ENCODE measurements at regions not wholly inside any gene's neighbourhood (a gene's known extent, or its start where the extent isn't known, plus 50 kb on each side); places are given as distances from the start of the nearest gene placed in this dataset.
"Not testable (repeated sequence)": the region's sequence is repeated elsewhere in the genome, so short reads cannot be mapped to it uniquely, and the experiment has no call there.

GRCh38 chr4:53959343-53960120 lies 104.9 kb downstream of the CHIC2 start:
- H3K4me1 ChIP-seq (ENCODE audit: control insufficient read depth in 1 of 2, insufficient read depth in 2 of 2, low read length in 2 of 2) = no peaks in the 10 kb centered on the region
- no peaks in the 10 kb centered on the region for H3K36me3 ChIP-seq (ENCODE audit: control insufficient read depth in 1 of 2, insufficient read depth in 2 of 2, low read length in 2 of 2)
- no peaks in the 10 kb centered on the region for H3K27me3 ChIP-seq (ENCODE audit: control insufficient read depth in 1 of 2, insufficient read depth in 2 of 2, low read length in 2 of 2)
- no peak overlapping the region for H3K9ac ChIP-seq (ENCODE audit: low read depth in 1 of 2, low read length in 2 of 2)
- H3K4me3 ChIP-seq (ENCODE audit: low read depth in 1 of 2, low read length in 2 of 2) = no peak overlapping the region
- H3K27ac ChIP-seq (ENCODE audit: low read depth, low read length) = no peak overlapping the region
- H3K9me3 ChIP-seq (ENCODE audit: control insufficient read depth in 1 of 2, low read length in 2 of 2) = no peaks in the 10 kb centered on the region

GRCh38 chr4:53956454-53956853 lies 108.0 kb downstream of the CHIC2 start:
- no peaks in the 10 kb centered on the region for H3K36me3 ChIP-seq (ENCODE audit: control insufficient read depth in 1 of 2, insufficient read depth in 2 of 2, low read length in 2 of 2)
- H3K4me3 ChIP-seq (ENCODE audit: low read depth in 1 of 2, low read length in 2 of 2) = no peak overlapping the region
- no peaks in the 10 kb centered on the region for H3K4me1 ChIP-seq (ENCODE audit: control insufficient read depth in 1 of 2, insufficient read depth in 2 of 2, low read length in 2 of 2)
- no peaks in the 10 kb centered on the region for H3K27me3 ChIP-seq (ENCODE audit: control insufficient read depth in 1 of 2, insufficient read depth in 2 of 2, low read length in 2 of 2)
- H3K27ac ChIP-seq (ENCODE audit: low read depth, low read length) = no peak overlapping the region
- H3K9ac ChIP-seq (ENCODE audit: low read depth in 1 of 2, low read length in 2 of 2) = no peak overlapping the region
- no peaks in the 10 kb centered on the region for H3K9me3 ChIP-seq (ENCODE audit: control insufficient read depth in 1 of 2, low read length in 2 of 2)

- Histone ChIP-seq H3K9ac (ENCODE audit: low read depth in 1 of 2, low read length in 2 of 2) (no peak overlapping the region), H3K4me3 (ENCODE audit: low read depth in 1 of 2, low read length in 2 of 2) (no peak overlapping the region), H3K4me1 (ENCODE audit: control insufficient read depth in 1 of 2, insufficient read depth in 2 of 2, low read length in 2 of 2) (no peaks in the 10 kb centered on the region), H3K36me3 (ENCODE audit: control insufficient read depth in 1 of 2, insufficient read depth in 2 of 2, low read length in 2 of 2) (no peaks in the 10 kb centered on the region), H3K27me3 (ENCODE audit: control insufficient read depth in 1 of 2, insufficient read depth in 2 of 2, low read length in 2 of 2) (no peaks in the 10 kb centered on the region), H3K9me3 (ENCODE audit: control insufficient read depth in 1 of 2, low read length in 2 of 2) (no peaks in the 10 kb centered on the region), H3K27ac (ENCODE audit: low read depth, low read length) (no peak overlapping the region)
Observed at GRCh38 chr4:53956053-53956452, 108.4 kb downstream of the CHIC2 start.

GRCh38 chr4:53951414-53951813 lies 113.0 kb downstream of the CHIC2 start:
- no peak overlapping the region for H3K9ac ChIP-seq (ENCODE audit: low read depth in 1 of 2, low read length in 2 of 2)
- no peaks in the 10 kb centered on the region for H3K36me3 ChIP-seq (ENCODE audit: control insufficient read depth in 1 of 2, insufficient read depth in 2 of 2, low read length in 2 of 2)
- H3K27me3 ChIP-seq (ENCODE audit: control insufficient read depth in 1 of 2, insufficient read depth in 2 of 2, low read length in 2 of 2) = no peaks in the 10 kb centered on the region
- H3K4me1 ChIP-seq (ENCODE audit: control insufficient read depth in 1 of 2, insufficient read depth in 2 of 2, low read length in 2 of 2) = no peaks in the 10 kb centered on the region
- no peaks in the 10 kb centered on the region for H3K9me3 ChIP-seq (ENCODE audit: control insufficient read depth in 1 of 2, low read length in 2 of 2)
- H3K27ac ChIP-seq (ENCODE audit: low read depth, low read length) = no peak overlapping the region
- no peak overlapping the region for H3K4me3 ChIP-seq (ENCODE audit: low read depth in 1 of 2, low read length in 2 of 2)

DNA sequence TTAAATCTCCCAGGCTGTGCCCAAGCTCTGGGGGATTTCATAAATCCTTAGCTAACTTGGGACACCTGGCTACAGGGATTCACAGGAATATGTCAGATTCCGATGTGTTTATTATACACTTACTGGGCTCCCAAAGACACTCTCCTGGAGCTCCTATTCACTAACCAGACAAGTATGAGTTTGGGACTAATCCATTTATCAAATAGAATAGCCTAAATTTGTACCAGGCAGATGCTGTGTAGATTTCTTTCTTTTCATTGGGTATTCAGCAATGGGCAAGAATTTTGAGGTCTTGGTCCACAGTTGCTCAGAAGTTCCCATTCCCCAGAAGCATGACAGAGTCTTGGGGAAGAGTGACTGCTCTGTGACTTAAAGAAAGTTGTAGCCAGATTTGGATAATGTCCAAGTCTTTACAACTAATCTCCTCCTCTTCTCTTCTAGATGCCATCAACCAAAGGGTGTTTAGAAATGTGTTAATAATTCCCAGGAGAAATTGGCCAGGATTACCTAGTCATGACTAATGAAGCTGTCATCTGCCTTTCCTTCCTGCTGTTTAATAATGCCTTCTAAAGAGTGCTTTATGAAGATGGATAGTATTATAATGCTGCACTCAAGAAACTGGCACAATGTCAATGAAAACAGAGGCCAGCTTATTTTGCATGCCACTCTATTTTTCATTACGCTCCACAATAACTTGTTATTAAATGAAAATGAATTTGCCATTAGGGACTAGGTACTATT lies 120.9 kb downstream of the CHIC2 start:
- no peak overlapping the region for H3K9ac ChIP-seq (ENCODE audit: low read depth in 1 of 2, low read length in 2 of 2)
- peaks cover 0 to 3% of the 10 kb centered on the region in 2 donors for H3K9me3 ChIP-seq (ENCODE audit: control insufficient read depth in 1 of 2, low read length in 2 of 2)
- H3K4me1 ChIP-seq (ENCODE audit: control insufficient read depth in 1 of 2, insufficient read depth in 2 of 2, low read length in 2 of 2) = peaks cover 0 to 12% of the 10 kb centered on the region in 2 donors
- no peaks in the 10 kb centered on the region for H3K36me3 ChIP-seq (ENCODE audit: control insufficient read depth in 1 of 2, insufficient read depth in 2 of 2, low read length in 2 of 2)
- H3K27me3 ChIP-seq (ENCODE audit: control insufficient read depth in 1 of 2, insufficient read depth in 2 of 2, low read length in 2 of 2) = no peaks in the 10 kb centered on the region
- H3K27ac ChIP-seq (ENCODE audit: low read depth, low read length) = no peak overlapping the region
- no peak overlapping the region for H3K4me3 ChIP-seq (ENCODE audit: low read depth in 1 of 2, low read length in 2 of 2)

GRCh38 chr4:53942712-53943111 lies 121.7 kb downstream of the CHIC2 start:
- Histone ChIP-seq H3K36me3 (ENCODE audit: control insufficient read depth in 1 of 2, insufficient read depth in 2 of 2, low read length in 2 of 2) (no peaks in the 10 kb centered on the region), H3K9me3 (ENCODE audit: control insufficient read depth in 1 of 2, low read length in 2 of 2) (peaks cover 0 to 3% of the 10 kb centered on the region in 2 donors), H3K27ac (ENCODE audit: low read depth, low read length) (no peak overlapping the region), H3K4me3 (ENCODE audit: low read depth in 1 of 2, low read length in 2 of 2) (no peak overlapping the region), H3K9ac (ENCODE audit: low read depth in 1 of 2, low read length in 2 of 2) (no peak overlapping the region), H3K4me1 (ENCODE audit: control insufficient read depth in 1 of 2, insufficient read depth in 2 of 2, low read length in 2 of 2) (peaks cover 0 to 12% of the 10 kb centered on the region in 2 donors), H3K27me3 (ENCODE audit: control insufficient read depth in 1 of 2, insufficient read depth in 2 of 2, low read length in 2 of 2) (no peaks in the 10 kb centered on the region)

- Histone ChIP-seq H3K27ac (ENCODE audit: low read depth, low read length) (no peak overlapping the region), H3K4me1 (ENCODE audit: control insufficient read depth in 1 of 2, insufficient read depth in 2 of 2, low read length in 2 of 2) (peaks cover 0 to 12% of the 10 kb centered on the region in 2 donors), H3K9ac (ENCODE audit: low read depth in 1 of 2, low read length in 2 of 2) (no peak overlapping the region), H3K27me3 (ENCODE audit: control insufficient read depth in 1 of 2, insufficient read depth in 2 of 2, low read length in 2 of 2) (no peaks in the 10 kb centered on the region), H3K4me3 (ENCODE audit: low read depth in 1 of 2, low read length in 2 of 2) (no peak overlapping the region), H3K9me3 (ENCODE audit: control insufficient read depth in 1 of 2, low read length in 2 of 2) (peaks cover 0 to 3% of the 10 kb centered on the region in 2 donors), H3K36me3 (ENCODE audit: control insufficient read depth in 1 of 2, insufficient read depth in 2 of 2, low read length in 2 of 2) (no peaks in the 10 kb centered on the region)
Observed at GRCh38 chr4:53941331-53941730, 123.1 kb downstream of the CHIC2 start.

- H3K9ac ChIP-seq (ENCODE audit: low read depth in 1 of 2, low read length in 2 of 2); H3K9me3 ChIP-seq (ENCODE audit: control insufficient read depth in 1 of 2, low read length in 2 of 2); H3K4me3 ChIP-seq (ENCODE audit: low read depth in 1 of 2, low read length in 2 of 2); H3K36me3 ChIP-seq (ENCODE audit: control insufficient read depth in 1 of 2, insufficient read depth in 2 of 2, low read length in 2 of 2); H3K27me3 ChIP-seq (ENCODE audit: control insufficient read depth in 1 of 2, insufficient read depth in 2 of 2, low read length in 2 of 2); H3K27ac ChIP-seq (ENCODE audit: low read depth, low read length): not testable (repeated sequence)
- peaks cover 0 to 12% of the 10 kb centered on the region in 2 donors for H3K4me1 ChIP-seq (ENCODE audit: control insufficient read depth in 1 of 2, insufficient read depth in 2 of 2, low read length in 2 of 2)
Observed at GRCh38 chr4:53939892-53940291, 124.5 kb downstream of the CHIC2 start.

DNA sequence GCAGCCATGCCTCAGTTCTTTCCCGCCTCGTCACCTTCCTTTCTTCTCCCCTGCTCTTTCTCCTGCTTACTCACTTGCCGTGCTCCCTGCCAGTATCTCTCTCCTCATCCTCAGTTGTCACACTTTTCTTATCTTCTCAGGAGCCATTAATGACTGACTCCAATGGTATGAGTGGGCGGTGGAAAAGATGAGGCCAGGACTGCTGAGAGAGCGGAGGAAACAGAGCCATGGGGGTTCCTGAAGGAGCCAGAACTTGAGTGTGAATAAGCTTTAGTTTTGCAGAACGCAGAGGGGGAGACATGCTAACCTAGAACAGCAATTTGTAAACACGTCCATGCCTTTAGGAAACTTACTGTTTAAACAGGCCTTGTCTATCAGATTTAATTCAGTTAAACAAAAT lies 126.5 kb downstream of the CHIC2 start:
- Histone ChIP-seq H3K27ac (ENCODE audit: low read depth, low read length) (no peak overlapping the region), H3K4me1 (ENCODE audit: control insufficient read depth in 1 of 2, insufficient read depth in 2 of 2, low read length in 2 of 2) (no peaks in the 10 kb centered on the region), H3K27me3 (ENCODE audit: control insufficient read depth in 1 of 2, insufficient read depth in 2 of 2, low read length in 2 of 2) (no peaks in the 10 kb centered on the region)

DNA sequence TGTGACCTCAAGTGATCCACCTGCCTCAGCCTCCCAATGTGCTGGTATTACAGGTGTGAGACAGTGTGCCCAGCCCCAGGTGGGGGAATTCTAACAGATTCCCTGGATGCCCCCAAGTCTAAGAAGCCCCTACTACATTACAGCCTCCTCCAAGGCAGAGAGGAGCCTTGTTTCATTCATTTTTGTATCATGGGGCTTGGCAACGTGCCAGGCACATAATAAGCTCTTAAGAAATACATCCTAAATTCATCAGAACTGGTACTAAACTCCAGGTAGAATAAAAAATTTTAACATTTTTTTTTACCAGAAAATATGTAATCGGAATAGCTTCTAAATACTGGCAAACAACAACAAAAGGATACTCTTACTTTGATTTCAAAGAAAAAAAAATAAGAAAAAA lies 127.1 kb downstream of the CHIC2 start:
- Histone ChIP-seq H3K27ac (ENCODE audit: low read depth, low read length) (no peak overlapping the region), H3K27me3 (ENCODE audit: control insufficient read depth in 1 of 2, insufficient read depth in 2 of 2, low read length in 2 of 2) (no peaks in the 10 kb centered on the region), H3K4me3 (ENCODE audit: low read depth in 1 of 2, low read length in 2 of 2) (no peak overlapping the region), H3K9me3 (ENCODE audit: control insufficient read depth in 1 of 2, low read length in 2 of 2) (peaks cover 0 to 3% of the 10 kb centered on the region in 2 donors), H3K36me3 (ENCODE audit: control insufficient read depth in 1 of 2, insufficient read depth in 2 of 2, low read length in 2 of 2) (no peaks in the 10 kb centered on the region), H3K4me1 (ENCODE audit: control insufficient read depth in 1 of 2, insufficient read depth in 2 of 2, low read length in 2 of 2) (no peaks in the 10 kb centered on the region), H3K9ac (ENCODE audit: low read depth in 1 of 2, low read length in 2 of 2) (no peak overlapping the region)

More for the DNA sequence above, 126.5 kb downstream of the CHIC2 start:
- no peaks in the 10 kb centered on the region for H3K36me3 ChIP-seq (ENCODE audit: control insufficient read depth in 1 of 2, insufficient read depth in 2 of 2, low read length in 2 of 2)
- no peak overlapping the region for H3K9ac ChIP-seq (ENCODE audit: low read depth in 1 of 2, low read length in 2 of 2)
- H3K4me3 ChIP-seq (ENCODE audit: low read depth in 1 of 2, low read length in 2 of 2) = no peak overlapping the region
- H3K9me3 ChIP-seq (ENCODE audit: control insufficient read depth in 1 of 2, low read length in 2 of 2) = peaks cover 0 to 3% of the 10 kb centered on the region in 2 donors
